HG02870 (cell line): ENCODE measurements at regions not wholly inside any gene's neighbourhood (a gene's known extent, or its start where the extent isn't known, plus 50 kb on each side); places are given as distances from the start of the nearest gene placed in this dataset.

Source experiments
- ATAC-seq: cut with Tn5 transposase; IDR thresholded peaks from one replicate; pipeline ENCODE4 v1.9.1; 2021; ENCODE audit warnings: mild to moderate bottlenecking, moderate library complexity; ENCODE audit not compliant: unreplicated experiment

GRCh38 chr2:59936048-59936447 lies 617.4 kb downstream of the BCL11A start:
- no peak for ATAC-seq

DNA sequence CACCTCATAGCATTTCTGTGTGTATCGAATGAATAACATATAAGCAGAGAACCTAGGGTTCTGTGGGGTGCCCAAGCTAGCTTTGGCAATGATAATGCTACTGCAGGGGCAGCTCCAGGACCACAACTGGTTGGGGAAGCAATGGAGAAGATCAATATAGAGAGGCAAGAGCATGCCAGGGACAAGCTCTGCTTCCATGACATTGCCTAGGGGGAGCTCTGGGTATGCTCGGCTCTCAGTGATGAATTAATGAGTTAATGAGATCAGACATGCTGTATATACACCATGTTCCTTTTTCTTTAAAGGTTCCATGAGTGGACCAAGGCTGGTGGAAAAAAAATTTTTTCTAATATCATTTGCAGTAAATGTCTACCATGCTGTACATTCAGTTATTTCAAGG lies 618.4 kb downstream of the BCL11A start:
- no peak for ATAC-seq

DNA sequence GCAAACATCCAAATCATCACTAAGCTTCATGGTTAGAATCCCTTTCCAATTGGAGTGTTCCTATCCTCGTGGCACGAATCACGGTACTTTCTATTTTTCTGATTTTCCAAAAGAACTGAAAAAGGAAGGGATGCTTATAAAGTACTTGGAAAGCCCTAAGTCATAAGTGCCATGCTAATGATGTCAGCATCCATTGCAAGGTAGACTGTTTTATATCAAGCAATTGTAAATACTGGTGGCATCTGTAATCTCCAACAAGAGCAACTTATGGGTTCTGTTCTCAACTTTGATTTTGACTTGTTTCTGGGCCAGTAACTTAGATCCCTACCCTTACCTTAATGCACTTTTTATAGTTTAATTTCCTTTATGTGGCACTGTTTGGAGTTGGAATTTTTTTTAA lies 619.5 kb downstream of the BCL11A start:
- no peak for ATAC-seq

DNA sequence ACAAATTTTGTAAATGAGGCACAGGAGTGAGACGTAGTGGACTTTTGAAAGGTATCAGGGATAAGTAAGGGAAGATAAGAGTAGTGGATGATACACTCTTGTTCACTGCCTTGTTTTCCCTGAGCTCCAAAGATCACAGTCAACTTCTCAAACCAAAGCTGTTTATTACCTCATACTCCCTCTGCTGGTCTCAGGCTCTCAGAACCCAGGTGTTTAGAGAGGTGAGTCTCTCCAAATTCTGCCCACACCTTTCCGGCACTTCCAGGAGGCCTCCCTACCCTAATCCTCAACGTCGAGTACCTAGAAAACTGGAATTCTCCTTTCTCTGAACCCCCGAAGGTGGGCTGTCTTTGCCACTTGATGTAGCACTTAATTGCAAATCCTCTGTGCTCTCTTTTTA lies 621.1 kb downstream of the BCL11A start:
- no peak for ATAC-seq

DNA sequence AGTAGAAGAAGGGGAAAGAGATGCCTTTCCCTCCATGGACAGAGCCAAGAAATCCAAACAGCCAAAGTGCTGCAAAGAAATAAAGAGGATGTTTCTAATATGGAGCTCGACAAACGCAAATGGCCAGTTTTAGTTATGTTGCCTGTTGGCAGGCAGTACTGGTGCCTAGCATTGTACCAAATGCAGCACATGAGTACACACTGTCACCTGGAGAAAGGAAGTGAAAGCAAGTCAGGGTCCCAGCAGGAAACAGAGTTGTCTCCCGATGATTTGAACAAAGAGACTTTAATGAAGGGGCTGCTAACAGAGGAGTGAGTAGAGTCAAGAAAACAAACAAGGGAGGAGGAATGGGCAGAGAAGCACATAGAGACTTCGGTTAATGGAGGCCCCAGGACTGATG lies 623.0 kb downstream of the BCL11A start:
- no peak for ATAC-seq

DNA sequence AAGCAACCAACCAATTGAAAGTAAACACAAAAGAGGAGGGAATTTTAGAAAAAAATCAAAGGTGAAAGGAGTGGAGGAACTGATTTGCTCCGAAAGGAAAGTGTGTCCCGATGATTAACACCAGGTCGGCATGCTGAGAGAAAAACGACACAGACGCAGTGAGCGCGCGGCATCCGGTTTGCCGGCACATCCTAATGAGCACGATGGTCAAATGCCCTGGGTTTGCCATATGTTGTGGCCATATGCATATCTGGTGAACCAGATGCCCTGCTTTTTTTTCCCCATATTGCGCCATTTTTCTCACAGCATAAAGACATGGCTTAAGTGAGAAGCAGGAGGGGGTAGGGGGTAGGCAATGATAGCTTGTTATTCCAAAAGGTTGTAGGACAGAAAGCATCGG lies 626.7 kb downstream of the BCL11A start:
- ATAC-seq, result no peak

DNA sequence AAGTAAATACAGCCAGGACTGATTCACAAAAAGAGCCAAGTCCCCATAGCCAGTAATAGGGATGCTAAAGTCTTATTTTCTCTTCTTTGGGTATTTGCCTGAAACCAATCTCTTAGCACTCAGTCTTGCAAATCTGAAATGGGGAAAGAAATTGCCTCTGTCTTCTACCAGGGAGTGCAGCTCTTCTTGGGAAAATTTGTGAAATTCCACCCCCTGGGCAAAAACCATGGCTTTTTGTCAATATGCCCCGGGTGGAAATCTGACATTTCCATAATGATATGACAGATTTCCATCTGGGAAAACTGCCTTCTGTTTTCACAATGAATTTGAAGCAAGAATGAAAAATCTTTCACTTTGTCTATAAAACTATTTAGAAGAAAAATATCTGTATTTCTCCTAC lies 628.1 kb downstream of the BCL11A start:
- ATAC-seq, result no peak

DNA sequence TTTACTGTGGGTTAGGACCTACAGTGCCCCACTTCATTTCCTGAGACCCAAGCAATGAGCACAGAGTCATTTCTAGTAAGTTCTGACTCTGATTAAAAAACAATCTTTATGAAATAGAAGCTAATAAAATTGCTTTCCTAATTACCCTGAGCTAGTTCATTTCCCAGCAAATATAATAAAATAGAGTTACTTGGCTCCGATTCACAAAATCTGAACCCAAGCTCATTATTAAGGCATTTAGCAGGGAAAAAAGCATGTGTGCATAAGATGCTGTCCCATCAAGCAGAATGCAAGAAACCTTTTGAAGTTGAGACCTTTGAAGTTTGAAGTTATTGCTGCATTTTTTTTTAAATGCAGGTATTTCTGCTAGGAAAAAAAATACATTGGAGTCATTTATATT lies 629.1 kb downstream of the BCL11A start:
- ATAC-seq, result no peak

DNA sequence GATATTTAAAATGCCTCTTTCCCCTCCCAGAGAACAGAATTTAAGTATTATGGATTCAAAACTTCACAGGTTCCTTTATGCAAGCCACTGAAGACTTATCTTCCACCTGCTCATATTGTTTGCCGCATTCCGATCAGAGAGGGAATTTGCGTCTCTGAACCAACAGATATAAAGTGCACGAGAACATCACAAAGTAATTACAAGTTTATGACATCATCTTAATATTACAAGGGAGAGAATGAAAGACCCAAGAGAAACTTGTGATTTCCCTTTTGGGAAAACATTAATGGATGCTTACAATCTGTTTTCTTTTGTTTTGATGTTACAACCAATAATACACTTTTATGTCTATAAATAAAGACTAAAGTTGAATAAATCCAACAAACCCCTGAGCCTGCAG lies 631.0 kb downstream of the BCL11A start:
- no peak for ATAC-seq

DNA sequence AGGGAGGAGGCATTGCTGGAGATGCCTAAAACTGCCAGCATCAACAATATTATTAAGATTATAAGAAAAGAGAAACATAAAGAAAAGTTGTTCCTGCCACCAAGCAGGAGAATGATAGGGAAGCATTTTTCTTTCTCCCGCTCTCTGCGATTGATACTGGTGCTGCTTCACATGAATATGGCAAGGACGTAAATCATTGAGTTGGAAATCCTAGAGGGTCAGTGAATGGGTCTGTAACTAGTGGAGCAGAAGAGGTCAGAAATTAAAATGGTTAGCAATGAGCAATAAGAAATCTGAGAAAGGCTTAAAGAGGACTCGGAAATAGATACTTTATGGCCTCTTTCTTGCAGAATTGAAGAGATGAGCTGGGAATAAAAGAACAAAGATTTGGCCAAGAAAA lies 631.7 kb downstream of the BCL11A start:
- no peak for ATAC-seq

DNA sequence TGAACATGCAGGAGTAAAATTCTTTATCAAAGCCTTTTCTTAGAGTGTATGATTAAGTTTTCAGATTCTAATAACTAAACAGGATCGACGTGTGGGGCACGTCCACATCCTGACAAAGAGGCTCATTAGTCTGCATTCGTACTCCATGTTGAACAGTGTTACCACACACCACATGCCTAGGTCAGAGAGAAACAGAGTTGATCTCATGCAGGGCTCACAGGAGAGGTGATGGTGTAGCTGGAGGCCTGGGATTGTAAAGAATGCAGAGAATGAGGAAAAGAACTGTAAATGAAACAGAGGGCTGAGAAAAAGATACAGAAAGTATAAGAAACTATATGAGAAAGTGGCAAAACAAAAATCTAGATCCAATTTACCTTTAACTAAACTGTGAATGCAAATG lies 632.5 kb downstream of the BCL11A start:
- no peak for ATAC-seq

- ATAC-seq, result no peak
Observed at GRCh38 chr2:59920307-59920706, 633.1 kb downstream of the BCL11A start.

DNA sequence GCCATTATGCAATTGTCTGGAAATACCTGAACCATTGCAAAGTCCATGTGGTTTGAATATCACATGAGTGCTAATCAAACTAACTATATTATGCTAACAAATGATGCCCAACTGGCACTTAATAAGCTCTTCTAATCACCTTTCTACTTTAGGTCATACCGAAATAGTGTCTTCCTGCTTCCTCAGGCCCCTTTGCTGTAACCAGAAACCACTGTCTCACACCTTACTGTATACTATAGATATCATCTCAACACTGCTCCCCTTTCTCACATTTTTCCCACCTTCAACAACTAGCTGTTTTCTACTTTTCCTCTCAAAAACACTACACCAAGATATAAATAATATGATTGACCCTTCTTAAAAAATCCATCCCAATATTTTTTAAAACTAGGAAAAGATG lies 633.9 kb downstream of the BCL11A start:
- no peak for ATAC-seq

DNA sequence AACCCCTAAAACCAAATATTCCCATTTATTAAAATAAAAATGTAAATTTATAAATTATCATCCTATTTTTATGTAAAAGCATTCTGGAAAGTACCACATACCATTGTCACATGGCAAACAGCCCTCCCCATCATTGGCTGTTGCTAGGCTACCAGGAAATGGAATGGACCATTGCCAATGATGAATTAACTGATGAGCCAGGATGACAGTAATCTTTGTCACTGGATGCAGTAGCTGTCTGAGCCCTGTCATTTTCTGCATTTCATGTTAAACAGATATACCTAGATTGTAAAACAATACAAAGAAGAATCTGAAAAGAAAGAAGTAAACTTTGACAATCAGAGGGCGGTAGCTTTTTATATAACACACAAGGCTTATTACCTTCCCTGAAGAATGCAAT lies 641.4 kb downstream of the BCL11A start:
- no peak for ATAC-seq

DNA sequence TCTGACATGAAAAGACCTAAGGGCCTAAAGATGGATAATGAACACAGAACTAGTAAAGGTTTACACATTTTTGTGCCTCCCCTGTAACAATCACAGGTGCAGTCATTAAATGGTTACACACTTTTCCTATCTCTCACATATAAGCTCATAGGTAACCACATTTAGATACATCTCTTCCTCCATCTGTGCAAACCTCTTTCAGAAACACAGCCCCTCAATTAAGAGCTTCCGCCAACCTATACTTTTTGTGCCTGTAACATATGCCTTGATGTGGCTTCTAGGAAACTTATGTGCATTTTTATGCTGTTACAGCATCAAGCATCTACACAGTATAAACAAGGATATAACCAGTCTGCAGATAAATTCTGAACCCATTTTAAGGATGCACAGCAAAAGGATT lies 643.3 kb downstream of the BCL11A start:
- no peak for ATAC-seq

GRCh38 chr2:59909147-59909546 lies 644.3 kb downstream of the BCL11A start:
- peak; percentile 39 for ATAC-seq

DNA sequence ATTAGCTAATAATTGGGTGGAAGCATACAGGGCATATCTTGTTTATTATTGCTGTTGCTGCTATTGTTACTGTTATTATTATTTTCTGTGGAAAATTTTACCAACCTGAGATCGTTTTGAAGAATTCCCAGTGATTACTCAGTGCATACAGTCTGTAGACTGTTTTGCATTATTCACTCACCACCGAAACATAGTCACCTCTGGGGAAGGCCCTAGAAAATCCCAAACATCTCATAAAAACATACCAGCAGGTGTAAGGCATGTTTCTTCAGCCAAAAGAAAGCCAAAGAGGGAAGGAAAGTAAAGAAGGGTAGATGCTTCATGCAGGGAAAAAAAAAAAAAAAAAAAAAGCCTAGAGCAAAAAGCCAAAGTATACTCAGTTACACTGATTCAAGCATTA lies 647.7 kb downstream of the BCL11A start:
- peak; percentile 56 for ATAC-seq

DNA sequence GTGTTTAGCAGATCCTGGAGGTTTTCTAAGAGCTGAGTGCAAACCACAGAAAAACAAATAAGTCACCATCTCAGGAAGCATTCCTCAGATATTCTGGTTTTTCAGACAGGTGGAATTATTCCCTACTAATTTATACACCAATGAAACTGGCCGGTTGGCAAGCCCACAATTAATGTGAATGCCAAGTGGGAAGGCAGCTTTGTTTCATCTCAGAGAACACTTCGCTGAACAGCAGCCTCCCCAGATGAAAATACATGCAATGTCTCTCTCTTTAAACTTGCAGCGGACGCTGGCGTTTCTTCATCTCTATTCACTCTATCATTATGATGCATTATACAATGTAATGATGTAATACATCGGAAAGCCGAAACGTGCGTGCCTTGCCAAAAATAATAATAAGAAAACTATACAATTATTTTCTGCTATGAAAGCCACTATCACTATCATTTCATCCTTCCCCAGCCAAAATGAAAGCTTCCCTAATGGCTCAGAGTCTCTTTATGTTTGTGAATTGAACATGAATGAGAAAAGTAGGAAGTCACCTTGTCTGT lies 649.4 kb downstream of the BCL11A start:
- no peak for ATAC-seq

GRCh38 chr2:59900728-59901452 lies 652.6 kb downstream of the BCL11A start:
- ATAC-seq, result no peak

GRCh38 chr2:59899692-59900091 lies 653.8 kb downstream of the BCL11A start:
- ATAC-seq, result no peak

DNA sequence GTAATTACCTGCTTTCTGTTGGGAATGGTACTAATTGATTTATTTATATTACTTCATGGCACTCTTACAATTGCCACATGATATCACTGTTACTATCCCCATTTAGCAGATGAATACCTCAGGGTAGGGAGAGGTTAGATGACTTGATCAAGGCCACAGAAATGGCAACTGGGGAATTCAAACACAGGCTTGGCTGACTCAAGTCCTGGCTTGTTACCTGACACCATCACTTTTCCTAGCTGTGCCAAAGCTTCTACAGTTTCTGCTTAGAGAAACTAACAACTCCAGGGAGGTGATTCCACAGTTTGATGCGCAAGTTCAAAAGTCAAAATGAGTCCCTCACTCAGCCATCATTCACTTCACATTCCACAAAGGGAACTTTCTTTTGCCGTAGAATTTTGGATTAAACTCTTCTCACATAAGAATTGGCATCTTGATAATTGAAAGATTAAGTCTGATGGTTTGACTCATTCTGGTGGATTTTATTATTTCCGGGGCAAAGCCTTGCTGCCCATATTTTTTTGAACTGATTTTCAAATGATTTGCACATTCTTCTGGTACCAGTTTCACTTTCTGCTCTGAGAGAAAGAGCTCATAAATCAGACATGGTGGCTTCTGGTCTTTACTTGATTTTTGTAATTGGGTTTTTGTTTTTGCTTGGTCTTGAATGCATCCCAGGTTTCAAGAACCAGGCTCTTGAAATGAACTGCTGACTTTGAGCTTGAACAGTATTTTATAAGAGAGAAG lies 656.8 kb downstream of the BCL11A start:
- no peak for ATAC-seq

DNA sequence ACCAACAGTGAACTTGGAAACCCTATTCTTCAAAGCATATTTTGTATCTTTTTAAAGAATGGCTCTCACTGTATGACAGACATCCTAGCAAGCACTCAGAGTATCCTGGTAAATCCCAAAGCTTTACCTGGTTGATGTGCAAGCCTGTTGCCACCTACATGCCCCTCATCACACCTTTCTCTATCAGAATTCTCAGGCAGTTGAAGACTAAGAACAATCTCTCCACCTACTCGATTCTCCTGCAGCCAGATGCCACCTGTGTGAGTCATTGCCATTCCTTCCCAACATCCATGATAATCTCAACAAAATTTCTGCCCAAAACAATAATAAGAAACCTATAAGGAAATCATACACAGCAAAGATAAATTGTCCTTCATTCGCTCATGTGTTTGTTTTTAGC lies 659.8 kb downstream of the BCL11A start:
- ATAC-seq, result no peak
